Ureter (tissue), 1 donor: ENCODE measurements at regions not wholly inside any gene's neighbourhood (a gene's known extent, or its start where the extent isn't known, plus 50 kb on each side); places are given as distances from the start of the nearest gene placed in this dataset.
A peak's percentile ranks its signal among the peaks of the same experiment; 100 is the strongest.
"Not testable (repeated sequence)": the region's sequence is repeated elsewhere in the genome, so short reads cannot be mapped to it uniquely, and the experiment has no call there.

Experiments
- DNase-seq: peaks from one replicate; pipeline ENCODE4 v3.0.0-alpha.2; 2020; ENCODE audit warnings: low spot score
- donor health status: DM: yes; HTN: yes; CAD: no.

GRCh38 chr22:19661156-19661555 is 53.1 kb upstream of the SEPTIN5 start:
- DNase-seq: no peak

- not testable (repeated sequence) for DNase-seq
Observed at GRCh38 chr22:19662049-19662684, 52.1 kb upstream of the SEPTIN5 start.

- DNase-seq: peak; percentile 73
Observed at GRCh38 chr22:19663286-19663815, 51.0 kb upstream of the SEPTIN5 start.

GRCh38 chr22:19663821-19664355 is 50.4 kb upstream of the SEPTIN5 start:
- no peak for DNase-seq

- no peak for DNase-seq
Observed at GRCh38 chr22:19664406-19664805, 49.9 kb upstream of the SEPTIN5 start.
